Heart right ventricle (tissue), 16 donors: ENCODE measurements at regions not wholly inside any gene's neighbourhood (a gene's known extent, or its start where the extent isn't known, plus 50 kb on each side); places are given as distances from the start of the nearest gene placed in this dataset.

Experiments used
- ATAC-seq, 8 donors: fragments of 200-7000 bp; cut with Tn5 transposase; one replicate each; pipeline ENCODE4 v1.9.1; 2020; ENCODE audit warnings: mild to moderate bottlenecking in 8 of 8, moderate library complexity in 8 of 8, moderate number of reproducible peaks in 1 of 8
- DNase-seq, 2 donors: peaks; one replicate each; pipeline ENCODE4 v3.0.0-alpha.2; 2020
- H3K27ac ChIP-seq, 10 donors: fragments of 200-600 bp; sonication (generic) in 2 of 10; one replicate each; pipeline versions ENCODE4 v1.5.0 to v1.8.0; 2020 to 2022; ENCODE audit warnings: mild to moderate bottlenecking in 3 of 10
- H3K27me3 ChIP-seq, 7 donors: fragments of 200-600 bp; one replicate each; pipeline ENCODE4 v1.8.0; 2021 to 2022; ENCODE audit warnings: mild to moderate bottlenecking in 2 of 7
- H3K36me3 ChIP-seq, 9 donors: fragments of 200-600 bp; sonication (generic) in 1 of 9; one replicate each; pipeline versions ENCODE4 v1.5.0 to v1.8.0; 2020 to 2022; ENCODE audit warnings: mild to moderate bottlenecking in 2 of 9
- H3K4me1 ChIP-seq, 9 donors: fragments of 200-600 bp; sonication (generic) in 1 of 9; one replicate each; pipeline versions ENCODE4 v1.5.0 to v1.8.0; 2020 to 2022; ENCODE audit warnings: mild to moderate bottlenecking in 4 of 9
- H3K4me3 ChIP-seq, 10 donors: fragments of 200-600 bp; sonication (generic) in 2 of 10; one replicate each; pipeline versions ENCODE4 v1.5.0 to v1.8.0; 2020 to 2022; ENCODE audit warnings: mild to moderate bottlenecking in 7 of 10, moderate library complexity in 2 of 10
- H3K9me3 ChIP-seq, 11 donors: fragments of 200-600 bp in 10 of 11; sonication (generic) in 2 of 11; one replicate each; pipeline versions ENCODE4 v1.5.0 to v1.8.0; 2013 to 2022; ENCODE audit warnings: mild to moderate bottlenecking in 2 of 11, control low read depth in 1 of 11, moderate library complexity in 1 of 11
- CTCF ChIP-seq, 9 donors: fragments of 200-600 bp; sonication (generic) in 2 of 9; IDR thresholded peaks; one replicate each; pipeline versions ENCODE4 v1.5.0 to v1.8.0; 2021 to 2022; ENCODE audit warnings: antibody characterized with exemption in 9 of 9, mild to moderate bottlenecking in 5 of 9, moderate library complexity in 1 of 9
- WGBS, 2 donors: extraction: QIAGEN DNeasy Blood & Tissue Kit; methylation state at CpG; one replicate each; pipeline ENCODE4 v1.1.7; 2013; ENCODE audit warnings: inconsistent platforms in 1 of 2; 5-methylcytosine and 5-hydroxymethylcytosine counted together
- intact Hi-C, 10 donors: fragments of 100-400 bp; cut with DNase I; formaldehyde crosslinking; loops; one replicate each; pipeline versions ENCODE4 v1.11.1 to v1.14.2; 2022
- donor health status: Arrhythmogenic right ventricular cardiomyopathy.
- donor health status: ischemic (EF 13 %, LVEDD 7.1; RV severe dilation, severe dysfunction).
- donor health status: healthy with polysubstance abuse.
- donor health status: DM: no; HTN: yes; CAD: no.
- donor health status: DM: no; HTN: no; CAD: no.
- donor health status: ischemic (EF 25% LVEDD 6.9; RV normal size, moderate dysfunction).
- donor health status: ischemic (EF 25% LVEDD 5.7; RV mildly dilated, moderate dysfunction).
- donor health status: healthy.
- donor health status: DM: yes; HTN: yes; CAD: no.
- donor health status: Ischemic cardiomyopathy.
- donor health status: ischemic (EF 35%, LVEDD 5.7; RV mildly dilated, moderate dysfunction).
- donor health status: nonischemic (EF 11% LVEDD 7.7; RV severe dilation, severe dysfunction).
- donor health status: DM: yes; HTN: yes; CAD: no.
- donor health status: PGD.
- donor health status: ischemic (EF 29% LVEDD 5.4; RV normal size, mild dysfunction).
- donor health status: nonischemic (EF 23%, LVEDD 6.1; RV moderate dilation, normal function).

GRCh38 chr11:127766734-127767133 lies 766.2 kb upstream of the KIRREL3 start:
- H3K9me3 ChIP-seq = no peaks in the 10 kb centered on the region
- peaks cover 0 to 13% (median 0%) of the 10 kb centered on the region in 9 donors for H3K4me1 ChIP-seq
- TF ChIP-seq CTCF (IDR thresholded peaks at IDR 0.05) = no peak
- DNase-seq = no peak
- peak overlapping the region in 4 of 10 donors; percentile 14 to 58 (median 30) for H3K27ac ChIP-seq
- no peaks in the 10 kb centered on the region for H3K27me3 ChIP-seq
- intact Hi-C loops = loop anchor here in 1 of 10 donors (5.0 kb wide), 1 partner anchor 34 kb away; no protein-coding TSS in a partner anchor
- no peaks in the 10 kb centered on the region for H3K36me3 ChIP-seq
- H3K4me3 ChIP-seq = no peak overlapping the region
- ATAC-seq = peak in 1 of 8 donors; percentile 21

GRCh38 chr11:127738771-127739286 lies 738.3 kb upstream of the KIRREL3 start:
- Histone ChIP-seq H3K27ac (no peak overlapping the region), H3K4me3 (no peak overlapping the region), H3K27me3 (no peaks in the 10 kb centered on the region), H3K36me3 (no peaks in the 10 kb centered on the region), H3K9me3 (no peaks in the 10 kb centered on the region), H3K4me1 (peaks cover 0 to 7% (median 0%) of the 10 kb centered on the region in 9 donors)
- ATAC-seq (no peak), DNase-seq (no peak)
- intact Hi-C loops = no loop called here
- WGBS, 2 donors = 80% methylated on average over 5 of the region's 5 CpGs
- no peak for TF ChIP-seq CTCF (IDR thresholded peaks at IDR 0.05)

- H3K36me3 ChIP-seq = no peaks in the 10 kb centered on the region
- H3K27me3 ChIP-seq = no peaks in the 10 kb centered on the region
- H3K9me3 ChIP-seq = no peaks in the 10 kb centered on the region
- peaks cover 0 to 12% (median 0%) of the 10 kb centered on the region in 9 donors for H3K4me1 ChIP-seq
- 50 to 54% methylated on average over 2 of the region's 2 CpGs for WGBS, 2 donors
- TF ChIP-seq CTCF (IDR thresholded peaks at IDR 0.05) = no peak
- ATAC-seq = peak in 1 of 8 donors; percentile 52
- H3K27ac ChIP-seq = peak overlapping the region in 2 of 10 donors; percentile 19 to 30
- no peak for DNase-seq
- intact Hi-C loops = no loop called here
- H3K4me3 ChIP-seq = no peak overlapping the region
Measured at GRCh38 chr11:127737499-127737898, 736.9 kb upstream of the KIRREL3 start.

- intact Hi-C loops = loop anchor here in 1 of 10 donors (5.0 kb wide), 1 partner anchor 34 kb away; no protein-coding TSS in a partner anchor
- no peak for TF ChIP-seq CTCF (IDR thresholded peaks at IDR 0.05)
- peak; percentile 7 to 54 for DNase-seq
- WGBS, 2 donors = 4 to 5% methylated on average over 4 of the region's 4 CpGs
- H3K9me3 ChIP-seq = no peaks in the 10 kb centered on the region
- no peaks in the 10 kb centered on the region for H3K27me3 ChIP-seq
- peak overlapping the region in 4 of 10 donors; percentile 13 to 64 (median 38) for H3K27ac ChIP-seq
- H3K4me3 ChIP-seq = no peak overlapping the region
- no peaks in the 10 kb centered on the region for H3K36me3 ChIP-seq
- H3K4me1 ChIP-seq = peaks cover 0 to 12% (median 0%) of the 10 kb centered on the region in 9 donors
- ATAC-seq = peak; percentile 72 to 96 (median 90)
Measured at GRCh38 chr11:127733552-127733951, 733.0 kb upstream of the KIRREL3 start.
